Stomach (tissue), 8 donors: ENCODE measurements at regions not wholly inside any gene's neighbourhood (a gene's known extent, or its start where the extent isn't known, plus 50 kb on each side); places are given as distances from the start of the nearest gene placed in this dataset.
"Not testable (repeated sequence)": the region's sequence is repeated elsewhere in the genome, so short reads cannot be mapped to it uniquely, and the experiment has no call there.

Experiments used
- DNase-seq, 2 donors: peaks; one replicate each; pipeline versions ENCODE4 v3.0.0 to v3.0.0-alpha.2; 2013 to 2019
- H3K27ac ChIP-seq, 5 donors: fragments of 200-600 bp in 4 of 5; sonication (generic) in 4 of 5; one replicate each; pipeline ENCODE4 v1.5.1; 2013 to 2019; ENCODE audit warnings: mild to moderate bottlenecking in 1 of 5, moderate library complexity in 1 of 5
- H3K27me3 ChIP-seq, 3 donors: fragments of 200-600 bp; sonication (generic); one replicate each; pipeline ENCODE4 v1.5.1; 2017 to 2019; ENCODE audit warnings: mixed run types in 1 of 3
- H3K36me3 ChIP-seq, 4 donors: fragments of 200-600 bp; sonication (generic); 1 replicate in 3 of 4; 2 replicates in 1 of 4; pipeline ENCODE4 v1.5.1; 2016 to 2019
- H3K4me1 ChIP-seq, 4 donors: fragments of 200-600 bp; sonication (generic); one replicate each; pipeline ENCODE4 v1.5.1; 2016 to 2019
- H3K4me3 ChIP-seq, 4 donors: fragments of 200-600 bp; sonication (generic) in 3 of 4; one replicate each; pipeline ENCODE4 v1.5.1; 2016 to 2019; ENCODE audit warnings: mild to moderate bottlenecking in 1 of 4
- H3K9me3 ChIP-seq, 4 donors: fragments of 200-600 bp; sonication (generic); one replicate each; pipeline ENCODE4 v1.5.1; 2016 to 2019
- CTCF ChIP-seq, 7 experiments: fragments of 450-650 bp in 4 of 7; fragments of 200-600 bp in 3 of 7; sonication (generic) in 3 of 7; IDR thresholded peaks; one replicate each; pipeline ENCODE4 v1.5.1; 2016 to 2019; ENCODE audit warnings: antibody characterized with exemption in 7 of 7, control low read depth in 2 of 7, mild to moderate bottlenecking in 1 of 7
- EP300 ChIP-seq: sonication (generic); formaldehyde crosslinking; IDR thresholded peaks from one replicate; pipeline ENCODE4 v1.6.1; 2017; ENCODE audit warnings: antibody characterized with exemption
- POLR2A ChIP-seq, 4 donors: fragments of 450-650 bp; IDR thresholded peaks; one replicate each; pipeline ENCODE4 v1.6.1; 2016; ENCODE audit warnings: antibody characterized with exemption in 4 of 4, control low read depth in 2 of 4, mild to moderate bottlenecking in 1 of 4, moderate library complexity in 1 of 4
- POLR2AphosphoS5 ChIP-seq, 3 donors: sonication (generic); formaldehyde crosslinking; IDR thresholded peaks; one replicate each; pipeline ENCODE4 v1.6.1; 2016; ENCODE audit warnings: antibody characterized with exemption in 3 of 3
- WGBS, 5 donors: extraction: QIAGEN DNeasy Blood & Tissue Kit in 3 of 5; methylation state at CpG; one replicate each; pipeline versions ENCODE4 v1.1.5 to v1.1.7; 2013 to 2018; 5-methylcytosine and 5-hydroxymethylcytosine counted together
- intact Hi-C: fragments of 100-400 bp; cut with DNase I; formaldehyde crosslinking; loops from one replicate; pipeline ENCODE4 v1.15.1; 2023; ENCODE audit warnings: low total_unique reads
- donor health status: healthy with polysubstance abuse.
- donor health status: Bipolar disorder and iron deficiency.
- donor health status: healthy.

- no peak for DNase-seq
- peaks cover 0 to 20% (median 12%) of the 10 kb centered on the region in 4 donors for H3K9me3 ChIP-seq
- no peaks in the 10 kb centered on the region for H3K27me3 ChIP-seq
- H3K36me3 ChIP-seq = no peaks in the 10 kb centered on the region
- 89 to 96% (median 93%) methylated on average over 2 of the region's 2 CpGs for WGBS, 5 donors
- H3K4me3 ChIP-seq = no peak overlapping the region
- TF ChIP-seq POLR2AphosphoS5 (IDR thresholded peaks at IDR 0.05) = no peak
- TF ChIP-seq EP300 = no peak
- no peak for TF ChIP-seq POLR2A (IDR thresholded peaks at IDR 0.05)
- no peak for TF ChIP-seq CTCF (IDR thresholded peaks at IDR 0.05)
- intact Hi-C loops = no loop called here
- H3K4me1 ChIP-seq = no peaks in the 10 kb centered on the region
- no peak overlapping the region for H3K27ac ChIP-seq
Observed at GRCh38 chr13:37158481-37158880, 53.0 kb upstream of the CSNK1A1L start.

- WGBS, 5 donors = 79 to 95% (median 87%) methylated on average over 18 to 22 of the region's 22 CpGs
- peaks cover 0 to 15% (median 5%) of the 10 kb centered on the region in 4 donors for H3K9me3 ChIP-seq
- H3K4me1 ChIP-seq, DNase-seq, H3K4me3 ChIP-seq, H3K27ac ChIP-seq, H3K36me3 ChIP-seq, intact Hi-C loops, H3K27me3 ChIP-seq: not testable (repeated sequence)
Observed at GRCh38 chr13:37155613-37156097, 50.2 kb upstream of the CSNK1A1L start.
